HG03354 (cell line): ENCODE measurements at regions not wholly inside any gene's neighbourhood (a gene's known extent, or its start where the extent isn't known, plus 50 kb on each side); places are given as distances from the start of the nearest gene placed in this dataset.
"Not testable (repeated sequence)": the region's sequence is repeated elsewhere in the genome, so short reads cannot be mapped to it uniquely, and the experiment has no call there.

Source experiments
- ATAC-seq: cut with Tn5 transposase; IDR thresholded peaks from one replicate; pipeline ENCODE4 v1.9.1; 2021; ENCODE audit warnings: mild to moderate bottlenecking; ENCODE audit not compliant: unreplicated experiment, poor library complexity, severe bottlenecking

DNA sequence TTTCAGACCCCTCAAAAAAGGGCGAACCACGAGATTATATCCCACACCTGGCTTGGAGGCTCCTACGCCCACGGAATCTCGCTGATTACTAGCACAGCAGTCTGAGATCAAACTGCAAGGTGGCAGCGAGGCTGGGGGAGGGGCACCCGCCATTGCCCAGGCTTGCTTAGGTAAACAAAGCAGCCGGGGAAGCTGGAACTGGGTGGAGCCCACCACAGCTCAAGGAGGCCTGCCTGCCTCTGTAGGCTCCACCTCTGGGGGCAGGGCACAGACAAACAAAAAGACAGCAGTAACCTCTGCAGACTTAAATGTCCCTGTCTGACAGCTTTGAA lies 1136.6 kb downstream of the FSCB start:
- ATAC-seq, result not testable (repeated sequence)

DNA sequence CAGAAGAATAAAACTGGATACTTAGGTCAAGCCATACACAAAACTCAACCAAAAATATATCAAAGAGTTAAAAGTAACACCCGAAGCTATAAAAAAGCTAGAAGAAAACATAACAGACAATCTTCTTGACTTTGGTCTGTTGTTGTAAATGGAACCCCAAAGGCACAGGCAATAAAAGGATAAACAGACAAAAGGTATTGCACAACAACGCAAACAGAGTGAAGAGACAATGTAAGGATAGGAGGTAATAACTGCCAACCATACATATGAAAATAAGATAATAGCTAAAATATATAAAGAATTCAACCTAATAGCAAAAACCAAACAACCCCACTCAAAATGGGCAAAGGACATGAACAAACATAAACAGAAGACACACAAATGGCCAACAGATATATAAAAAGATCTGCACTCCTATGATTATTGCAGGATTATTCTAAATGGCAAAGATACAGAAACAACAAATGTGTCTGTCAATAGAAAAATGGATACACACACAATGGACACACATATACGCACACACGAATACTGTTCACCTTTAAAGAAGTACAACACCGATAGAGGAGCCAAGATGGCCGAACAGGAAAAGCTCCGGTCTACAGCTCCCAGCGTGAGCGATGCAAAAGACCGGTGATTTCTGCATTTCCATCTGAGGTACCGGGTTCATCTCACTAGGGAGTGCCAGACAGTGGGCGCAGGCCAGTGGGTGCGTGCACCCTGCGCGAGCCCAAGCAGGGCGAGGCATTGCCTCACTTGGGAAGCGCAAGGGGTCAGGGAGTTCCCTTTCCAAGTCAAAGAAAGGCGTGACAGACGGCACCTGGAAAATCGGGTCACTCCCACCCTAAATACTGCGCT lies 1137.1 kb downstream of the FSCB start:
- no peak for ATAC-seq

GRCh38 chr14:43362586-43362985 lies 1144.5 kb downstream of the FSCB start:
- no peak for ATAC-seq

- no peak for ATAC-seq
These were observed 1145.3 kb downstream of the FSCB start for GRCh38 chr14:43361751-43362150.

GRCh38 chr14:43360239-43360638 lies 1146.8 kb downstream of the FSCB start:
- no peak for ATAC-seq

DNA sequence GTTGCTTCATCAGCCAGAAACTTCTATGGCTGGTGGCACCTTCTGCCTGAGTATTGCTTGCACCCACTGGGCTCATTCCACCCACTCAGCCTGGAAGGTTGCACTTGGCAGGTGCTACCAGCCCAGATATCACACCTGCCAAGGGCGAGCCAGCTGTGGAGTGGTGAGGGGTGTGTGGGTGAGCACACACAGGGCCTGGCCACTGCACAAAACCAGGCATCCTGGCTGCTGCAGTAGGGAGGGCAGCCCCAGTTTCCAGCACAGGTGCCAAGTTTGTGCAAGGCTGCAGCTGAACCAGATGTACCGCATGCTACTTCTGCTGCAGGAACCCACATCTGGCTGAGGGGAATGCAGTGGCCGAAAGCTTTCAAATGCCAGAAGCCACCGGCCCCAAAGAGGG lies 1147.8 kb downstream of the FSCB start:
- ATAC-seq, result no peak

- ATAC-seq, result no peak
These were observed 1150.0 kb downstream of the FSCB start for GRCh38 chr14:43356979-43357545.

DNA sequence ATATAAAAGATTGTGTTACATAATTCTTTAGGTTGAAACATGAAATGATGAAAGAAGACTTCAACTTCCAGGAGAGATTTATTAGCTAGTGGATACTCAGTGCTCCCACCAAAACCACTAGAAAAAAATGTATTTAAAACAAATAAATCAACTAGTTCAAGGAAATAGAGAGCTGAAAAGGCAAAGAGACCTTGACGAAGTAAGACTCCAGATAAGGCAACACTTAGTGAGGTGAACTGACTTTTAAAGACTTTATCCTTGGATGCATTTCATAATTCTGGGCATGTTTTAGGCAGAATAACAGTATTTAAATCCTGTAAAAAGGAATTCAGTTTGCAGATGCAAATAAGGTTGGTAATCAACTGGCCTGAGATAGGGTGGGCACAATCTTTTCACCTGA lies 1150.7 kb downstream of the FSCB start:
- no peak for ATAC-seq

DNA sequence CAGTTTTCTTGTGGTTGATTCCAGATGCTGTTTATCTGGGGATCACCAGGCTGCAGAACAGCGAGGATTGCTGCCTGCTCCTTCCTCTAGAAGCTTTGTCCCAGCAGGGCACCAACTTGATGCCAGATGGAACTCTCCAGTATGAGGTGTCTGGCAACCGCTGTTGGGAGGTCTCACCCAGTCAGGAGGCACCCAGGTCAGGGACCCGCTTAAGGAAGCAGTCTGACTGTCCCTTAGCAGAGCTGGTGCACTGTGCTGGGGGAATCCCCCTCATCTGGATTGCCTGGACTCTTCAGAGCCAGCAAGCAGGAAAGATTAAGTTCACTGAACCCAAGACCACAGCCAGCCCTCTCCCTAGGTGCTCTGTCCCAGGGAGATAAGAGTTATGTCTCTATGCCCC lies 1165.2 kb downstream of the FSCB start:
- no peak for ATAC-seq

- ATAC-seq, result no peak
These were observed 1168.4 kb downstream of the FSCB start for GRCh38 chr14:43338713-43339112.

DNA sequence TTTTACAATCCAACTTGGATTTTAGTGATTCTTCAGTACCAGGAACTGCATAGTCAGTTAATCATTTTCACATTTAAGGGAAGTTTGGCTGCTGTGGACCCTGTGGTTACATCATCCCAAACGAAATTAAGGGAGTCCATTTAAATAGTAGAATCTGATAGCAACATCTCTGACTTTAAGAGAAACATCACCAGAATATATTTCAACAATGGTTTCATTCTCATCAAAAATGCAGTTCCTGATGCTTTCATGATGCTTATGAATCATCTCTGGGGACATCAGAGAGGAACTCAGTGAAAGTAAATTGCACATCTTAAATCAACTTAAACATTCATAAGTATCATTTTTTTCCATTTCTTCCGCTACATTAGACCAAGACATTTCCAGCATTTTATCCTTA lies 1170.7 kb downstream of the FSCB start:
- ATAC-seq, result no peak

- ATAC-seq, result not testable (repeated sequence)
These were observed 1180.3 kb downstream of the FSCB start for GRCh38 chr14:43326501-43327407.

DNA sequence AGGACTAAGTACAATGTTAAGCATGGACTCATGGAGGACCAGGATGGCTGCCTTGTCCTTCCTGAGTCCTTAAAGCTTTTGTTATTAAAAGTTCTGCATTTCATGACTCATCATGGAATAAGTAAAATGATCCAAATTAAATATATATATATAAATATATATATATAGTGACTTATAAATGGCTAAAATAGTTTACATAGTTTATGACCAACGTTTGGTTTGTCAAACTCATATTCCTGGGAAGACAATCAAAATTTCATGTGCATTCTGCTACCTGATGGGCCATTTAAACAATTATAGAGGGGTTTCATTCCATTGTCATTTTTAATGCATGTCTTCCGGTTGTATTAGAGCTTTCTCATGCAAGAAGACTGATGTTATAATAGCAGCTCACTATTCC lies 1190.7 kb downstream of the FSCB start:
- ATAC-seq, result no peak

- no peak for ATAC-seq
These were observed 1193.4 kb downstream of the FSCB start for GRCh38 chr14:43313719-43314118.

- ATAC-seq, result no peak
These were observed 1198.5 kb downstream of the FSCB start for GRCh38 chr14:43308421-43309110.

GRCh38 chr14:43307836-43308235 lies 1199.2 kb downstream of the FSCB start:
- ATAC-seq, result no peak

DNA sequence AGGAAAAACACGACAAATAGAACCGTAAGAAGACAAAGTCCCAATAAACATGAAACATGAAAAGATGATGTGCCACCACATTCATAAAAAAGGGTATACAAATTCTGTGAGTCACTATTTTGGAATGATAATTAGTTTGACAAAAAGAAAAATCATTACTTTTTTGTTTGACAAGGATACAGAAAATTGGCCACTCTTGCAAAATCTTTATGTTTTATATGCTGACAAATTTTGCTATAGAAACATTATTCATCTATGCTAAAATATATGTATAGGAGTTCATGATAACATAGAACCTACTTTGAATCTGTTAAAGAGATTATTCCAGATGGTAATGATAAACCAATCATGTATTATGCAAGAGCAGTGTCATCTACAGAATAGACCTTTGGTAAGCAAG lies 1201.0 kb downstream of the FSCB start:
- ATAC-seq, result no peak

GRCh38 chr14:43297794-43298193 lies 1209.3 kb downstream of the FSCB start:
- ATAC-seq, result no peak

GRCh38 chr14:43296061-43296460 lies 1211.0 kb downstream of the FSCB start:
- ATAC-seq, result not testable (repeated sequence)

GRCh38 chr14:43285575-43285974 lies 1221.5 kb downstream of the FSCB start:
- ATAC-seq, result no peak
